ENCODE measurements at regions not wholly inside any gene's neighbourhood (a gene's known extent, or its start where the extent isn't known, plus 50 kb on each side); places are given as distances from the start of the nearest gene placed in this dataset.

GRCh38 chr10:3723766-3724165 is 61.2 kb downstream of the KLF6 start:
- no peak for DNase-seq (ENCODE audit: low read depth)
- no peak for TF ChIP-seq CTCF (IDR thresholded peaks at IDR 0.05; ENCODE audit: control insufficient read depth, extremely low read depth, insufficient read depth)
- H3K4me3 ChIP-seq (ENCODE audit: low read depth, low read length), result no peak overlapping the region

GRCh38 chr10:3720228-3721019 is 64.6 kb downstream of the KLF6 start:
- no peak for TF ChIP-seq CTCF (IDR thresholded peaks at IDR 0.05; ENCODE audit: control insufficient read depth, extremely low read depth, insufficient read depth)
- H3K4me3 ChIP-seq (ENCODE audit: low read depth, low read length), result no peak overlapping the region
- no peak for DNase-seq (ENCODE audit: low read depth)

GRCh38 chr10:3719024-3719843 is 65.8 kb downstream of the KLF6 start:
- no peak for DNase-seq (ENCODE audit: low read depth)
- no peak for TF ChIP-seq CTCF (IDR thresholded peaks at IDR 0.05; ENCODE audit: control insufficient read depth, extremely low read depth, insufficient read depth)
- no peak overlapping the region for H3K4me3 ChIP-seq (ENCODE audit: low read depth, low read length)

GRCh38 chr10:3716093-3716492 is 68.9 kb downstream of the KLF6 start:
- TF ChIP-seq CTCF (IDR thresholded peaks at IDR 0.05; ENCODE audit: control insufficient read depth, extremely low read depth, insufficient read depth), result no peak
- no peak overlapping the region for H3K4me3 ChIP-seq (ENCODE audit: low read depth, low read length)
- DNase-seq (ENCODE audit: low read depth), result no peak

GRCh38 chr10:3714967-3715366 is 70.0 kb downstream of the KLF6 start:
- H3K4me3 ChIP-seq (ENCODE audit: low read depth, low read length), result no peak overlapping the region
- no peak for DNase-seq (ENCODE audit: low read depth)
- no peak for TF ChIP-seq CTCF (IDR thresholded peaks at IDR 0.05; ENCODE audit: control insufficient read depth, extremely low read depth, insufficient read depth)

- TF ChIP-seq CTCF (IDR thresholded peaks at IDR 0.05; ENCODE audit: control insufficient read depth, extremely low read depth, insufficient read depth), result no peak
- DNase-seq (ENCODE audit: low read depth), result no peak
- H3K4me3 ChIP-seq (ENCODE audit: low read depth, low read length), result no peak overlapping the region
Observed at GRCh38 chr10:3714531-3714930, 70.5 kb downstream of the KLF6 start.

Data from LNCaP clone FGC (cell line).